GM12878 (cell line): ENCODE measurements at regions not wholly inside any gene's neighbourhood (a gene's known extent, or its start where the extent isn't known, plus 50 kb on each side); places are given as distances from the start of the nearest gene placed in this dataset.

ENCODE experiments used
- ATAC-seq: fragments of 200-7000 bp; cut with Tn5 transposase; 3 replicates; pipeline ENCODE4 v1.9.1; 2020; ENCODE audit warnings: mild to moderate bottlenecking, moderate library complexity
- BruUV-seq: library from RNA; stranded (reverse); fragments of 400-500 nt; replicated peaks from 2 replicates; lab custom pipeline; 2021; lab: Mats Ljungman, UMichigan
- CTCF ChIA-PET: fragments of 300-600 bp; sonication (Branson Sonifier 250); formaldehyde crosslinking; extraction: SDS; loops from one replicate; lab custom pipeline; 2021; ENCODE audit warnings: inconsistent platforms; lab: Yijun Ruan, JAX
- POLR2A ChIA-PET: fragments of 350-600 bp; formaldehyde crosslinking; extraction: SDS; loops from one replicate; lab custom pipeline; 2021; ENCODE audit warnings: inconsistent platforms; lab: Charles Lee
- RAD21 ChIA-PET: fragments of 300-600 bp; sonication (Branson Sonifier 250); formaldehyde crosslinking; loops from one replicate; lab custom pipeline; 2023; ENCODE audit warnings: antibody characterized with exemption; ENCODE audit not compliant: unreplicated experiment; lab: Charles Lee
- SMC1A ChIA-PET: fragments of 300-600 bp; sonication (Branson Sonifier 250); formaldehyde crosslinking; loops from one replicate; lab custom pipeline; 2023; ENCODE audit not compliant: unreplicated experiment, uncharacterized antibody; lab: Charles Lee
- DNase-seq: peaks from one replicate; pipeline ENCODE4 v3.0.0-alpha.2; 2011; ENCODE audit warnings: low read depth, low spot score
- FAIRE-seq: peaks from 3 replicates; lab custom pipeline; 2011; peaks lifted over from hg19 to GRCh38; lab: Jason Lieb, UNC
- H2AFZ ChIP-seq: 2 replicates; pipeline ENCODE4 v1.6.0; 2011; ENCODE audit warnings: low read depth, low read length, control low read depth; ENCODE audit not compliant: control insufficient read depth
- H3K27ac ChIP-seq: 2 replicates; pipeline ENCODE4 v1.5.1; 2011; ENCODE audit warnings: control low read depth; ENCODE audit not compliant: control insufficient read depth, insufficient read depth
- H3K27me3 ChIP-seq, 2 experiments: replicated peaks in 1 of 2; 2 replicates each; pipeline versions ENCODE4 v1.6.0 to v1.6.1; 2011; ENCODE audit warnings: low read length in 1 of 2; ENCODE audit not compliant: control insufficient read depth in 2 of 2, insufficient read depth in 2 of 2
- H3K36me3 ChIP-seq, 2 experiments: 2 replicates each; pipeline ENCODE4 v1.5.1; 2011; ENCODE audit warnings: low read length in 1 of 2; ENCODE audit not compliant: control insufficient read depth in 2 of 2, insufficient read depth in 2 of 2
- H3K4me1 ChIP-seq: 2 replicates; pipeline ENCODE4 v1.6.1; 2011; ENCODE audit warnings: mild to moderate bottlenecking, low read length, moderate library complexity, mixed read lengths; ENCODE audit not compliant: control insufficient read depth, insufficient read depth
- H3K4me2 ChIP-seq: 2 replicates; pipeline ENCODE4 v1.6.0; 2011; ENCODE audit warnings: control low read depth; ENCODE audit not compliant: control insufficient read depth, insufficient read depth
- H3K4me3 ChIP-seq: fragments of 200-600 bp; sonication (generic); 2 replicates; pipeline ENCODE4 v1.5.1; 2016
- H3K79me2 ChIP-seq: 2 replicates; pipeline ENCODE4 v1.6.0; 2011; ENCODE audit warnings: low read length; ENCODE audit not compliant: control insufficient read depth, insufficient read depth
- H3K9ac ChIP-seq: 2 replicates; pipeline ENCODE4 v1.8.0; 2011; ENCODE audit warnings: low read length, control low read depth, mixed read lengths; ENCODE audit not compliant: control insufficient read depth, insufficient read depth
- H3K9me3 ChIP-seq: replicated peaks from 3 replicates; pipeline ENCODE4 v1.5.1; 2011; ENCODE audit warnings: mild to moderate bottlenecking, low read length; ENCODE audit not compliant: control insufficient read depth, insufficient read depth
- H4K20me1 ChIP-seq: 2 replicates; pipeline ENCODE4 v1.6.0; 2011; ENCODE audit not compliant: control insufficient read depth, insufficient read depth
- ASH2L ChIP-seq: fragments of 300-600, 200-600 bp; sonication (generic); IDR thresholded peaks from 2 replicates; pipeline ENCODE4 v1.6.1; 2017; ENCODE audit warnings: low read depth, mild to moderate bottlenecking, borderline replicate concordance
- BHLHE40 ChIP-seq, 2 experiments: fragments of 450-650 bp in 1 of 2; IDR thresholded peaks; 2 replicates each; pipeline ENCODE4 v1.6.1; 2011 to 2017; ENCODE audit warnings: low read depth in 2 of 2, borderline replicate concordance in 1 of 2, improper control_type of control experiment in 1 of 2, low read length in 1 of 2, mild to moderate bottlenecking in 1 of 2
- CEBPB ChIP-seq, 2 experiments: fragments of 150-350 bp in 1 of 2; IDR thresholded peaks; 2 replicates each; pipeline ENCODE4 v1.6.1; 2012 to 2014; ENCODE audit warnings: low read depth in 2 of 2, low read length in 2 of 2, borderline replicate concordance in 1 of 2, inconsistent platforms in 1 of 2
- CREB1 ChIP-seq: IDR thresholded peaks from 2 replicates; pipeline ENCODE4 v1.6.1; 2012; ENCODE audit warnings: low read depth, mild to moderate bottlenecking, inconsistent platforms
- DPF2 ChIP-seq: fragments of 450-650 bp; IDR thresholded peaks from 2 replicates; pipeline ENCODE4 v1.6.1; 2017; ENCODE audit warnings: mild to moderate bottlenecking
- ETV6 ChIP-seq, 2 experiments: fragments of 450-650 bp in 1 of 2; IDR thresholded peaks in 1 of 2; conservative IDR thresholded peaks in 1 of 2; 2 replicates each; pipeline ENCODE4 v1.6.1; 2014; ENCODE audit warnings: antibody characterized with exemption in 1 of 2, borderline replicate concordance in 1 of 2, low read depth in 1 of 2, mild to moderate bottlenecking in 1 of 2, moderate library complexity in 1 of 2
- FOS ChIP-seq: IDR thresholded peaks from 3 replicates; pipeline ENCODE4 v1.6.1; 2011; ENCODE audit warnings: borderline replicate concordance; ENCODE audit not compliant: insufficient read length; ENCODE audit errors: extremely low read depth
- HCFC1 ChIP-seq: fragments of 150-350 bp; IDR thresholded peaks from 2 replicates; pipeline ENCODE4 v1.6.1; 2014; ENCODE audit warnings: low read length
- IKZF2 ChIP-seq, 2 experiments: fragments of 450-650 bp; IDR thresholded peaks; 2 replicates each; pipeline ENCODE4 v1.6.1; 2017; ENCODE audit warnings: mild to moderate bottlenecking in 2 of 2, moderate library complexity in 2 of 2
- NR2C1 ChIP-seq: fragments of 450-650 bp; IDR thresholded peaks from 2 replicates; pipeline ENCODE4 v1.6.1; 2017; ENCODE audit warnings: antibody characterized with exemption, mild to moderate bottlenecking, moderate library complexity
- NR2C2 ChIP-seq: IDR thresholded peaks from 2 replicates; pipeline ENCODE4 v1.6.1; 2011; ENCODE audit warnings: borderline replicate concordance, low read depth; ENCODE audit not compliant: control insufficient read depth, insufficient read length
- POU2F2 ChIP-seq: IDR thresholded peaks from 3 replicates; pipeline ENCODE4 v1.6.1; 2011; ENCODE audit warnings: low read depth, mild to moderate bottlenecking, low read length, borderline replicate concordance
- RAD21 ChIP-seq: IDR thresholded peaks from 2 replicates; pipeline ENCODE4 v1.6.1; 2011; ENCODE audit warnings: mild to moderate bottlenecking, low read depth, low read length, moderate library complexity; ENCODE audit not compliant: insufficient read depth
- RCOR1 ChIP-seq: conservative IDR thresholded peaks from 2 replicates; pipeline ENCODE4 v1.6.1; 2012; ENCODE audit warnings: low read depth, low read length, improper control_type of control experiment
- SMARCA5 ChIP-seq: fragments of 450-650 bp; IDR thresholded peaks from 2 replicates; pipeline ENCODE4 v1.6.1; 2017; ENCODE audit warnings: mild to moderate bottlenecking
- SUZ12 ChIP-seq: fragments of 200-600 bp; sonication (generic); IDR thresholded peaks from one replicate; pipeline ENCODE4 v1.6.1; 2018; ENCODE audit warnings: antibody characterized with exemption, mild to moderate bottlenecking; ENCODE audit not compliant: unreplicated experiment
- TAF1 ChIP-seq: IDR thresholded peaks from 2 replicates; pipeline ENCODE4 v1.6.1; 2011; ENCODE audit warnings: mild to moderate bottlenecking, low read depth, low read length, borderline replicate concordance
- ZNF622 ChIP-seq: fragments of 450-650 bp; IDR thresholded peaks from 2 replicates; pipeline ENCODE4 v1.6.1; 2017; ENCODE audit warnings: mild to moderate bottlenecking, inconsistent platforms
- WGBS: methylation state at CpG from one replicate; pipeline ENCODE4 v1.1.6; 2016; ENCODE audit warnings: low lambda C conversion rate; ENCODE audit not compliant: insufficient replicate concordance, insufficient coverage; ENCODE audit errors: missing lambda C conversion rate; 5-methylcytosine and 5-hydroxymethylcytosine counted together
- in situ Hi-C: fragments of 300-500 bp; cut with MboI; formaldehyde crosslinking; loops from 9 replicates; pipeline ENCODE4 v1.14.3; 2018; ENCODE audit warnings: mixed read lengths
- intact Hi-C: fragments of 100-400 bp; cut with micrococcal nuclease; formaldehyde crosslinking; loops from one replicate; pipeline ENCODE4 v1.14.2; 2022; ENCODE audit not compliant: unreplicated experiment
- TF ChIP-seq, protein P1 (sequence below): IDR thresholded peaks from 2 replicates; pipeline ENCODE4 v1.6.1; 2012; ENCODE audit warnings: low read depth, low read length, improper control_type of control experiment

- H4K20me1 ChIP-seq, result no peaks in the 10 kb centered on the region
- H3K36me3 ChIP-seq, result no peaks in the 10 kb centered on the region
- ChIA-PET SMC1A (no interaction called here), RAD21 (no interaction called here), POLR2A (no interaction called here), CTCF (no interaction called here)
- intact Hi-C loops, result no loop called here
- no TSS peak for BruUV-seq
- DNase-seq (no peak), FAIRE-seq (no peak), ATAC-seq (no peak)
- 8% methylated on average over 5 of the region's 5 CpGs for WGBS
- H3K9ac ChIP-seq, result no peak overlapping the region
- no peaks in the 10 kb centered on the region for H3K27me3 ChIP-seq
- no peaks in the 10 kb centered on the region for H3K9me3 ChIP-seq
- no peak overlapping the region for H3K27ac ChIP-seq
- H3K79me2 ChIP-seq, result no peaks in the 10 kb centered on the region
- no peak overlapping the region for H3K4me2 ChIP-seq
- in situ Hi-C loops, result no loop called here
- TF ChIP-seq ASH2L (no peak), DPF2 (no peak), NR2C1 (no peak), ZNF622 (no peak), RAD21 (no peak), SUZ12 (no peak), FOS (no peak), ETV6 (conservative IDR thresholded peaks at IDR 0.05 in 1 of 2, IDR thresholded peaks at IDR 0.05 in 1 of 2; ENCODE audit: borderline replicate concordance in 1 of 2, low read depth in 1 of 2) (no peak), CEBPB (IDR thresholded peaks at IDR 0.05; ENCODE audit: borderline replicate concordance in 1 of 2, low read depth in 2 of 2, low read length in 2 of 2) (no peak), IKZF2 (IDR thresholded peaks at IDR 0.05) (no peak), CREB1 (no peak), RCOR1 (no peak), POU2F2 (no peak), SMARCA5 (no peak), TAF1 (no peak), HCFC1 (no peak), BHLHE40 (IDR thresholded peaks at IDR 0.05; ENCODE audit: borderline replicate concordance in 1 of 2, low read depth in 2 of 2, low read length in 1 of 2) (no peak), NR2C2 (no peak)
- TF ChIP-seq, protein P1, sequence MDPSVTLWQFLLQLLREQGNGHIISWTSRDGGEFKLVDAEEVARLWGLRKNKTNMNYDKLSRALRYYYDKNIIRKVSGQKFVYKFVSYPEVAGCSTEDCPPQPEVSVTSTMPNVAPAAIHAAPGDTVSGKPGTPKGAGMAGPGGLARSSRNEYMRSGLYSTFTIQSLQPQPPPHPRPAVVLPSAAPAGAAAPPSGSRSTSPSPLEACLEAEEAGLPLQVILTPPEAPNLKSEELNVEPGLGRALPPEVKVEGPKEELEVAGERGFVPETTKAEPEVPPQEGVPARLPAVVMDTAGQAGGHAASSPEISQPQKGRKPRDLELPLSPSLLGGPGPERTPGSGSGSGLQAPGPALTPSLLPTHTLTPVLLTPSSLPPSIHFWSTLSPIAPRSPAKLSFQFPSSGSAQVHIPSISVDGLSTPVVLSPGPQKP, result no peak
- H3K4me1 ChIP-seq, result no peaks in the 10 kb centered on the region
- H2AFZ ChIP-seq, result no peak overlapping the region
- H3K4me3 ChIP-seq, result no peak overlapping the region
Measured at GRCh38 chr12:67112586-67112985, 156.6 kb upstream of the CAND1 start.
